SK-N-MC (cell line): ENCODE measurements at regions not wholly inside any gene's neighbourhood (a gene's known extent, or its start where the extent isn't known, plus 50 kb on each side); places are given as distances from the start of the nearest gene placed in this dataset.

ENCODE experiments used
- DNase-seq: peaks from one replicate; pipeline ENCODE4 v3.0.0-alpha.2; 2011; ENCODE audit warnings: low read depth, low spot score
- H3K27ac ChIP-seq: fragments of 200-600 bp; sonication (generic); 2 replicates; pipeline ENCODE4 v1.5.1; 2016; ENCODE audit warnings: mixed run types
- H3K36me3 ChIP-seq: fragments of 200-600 bp; sonication (generic); 2 replicates; pipeline ENCODE4 v1.6.1; 2017; ENCODE audit warnings: antibody characterized with exemption, low read length, mixed read lengths; ENCODE audit not compliant: insufficient read depth
- H3K4me3 ChIP-seq: fragments of 200-600 bp; sonication (generic); 2 replicates; pipeline ENCODE4 v1.5.1; 2016
- H3K9ac ChIP-seq: fragments of 200-600 bp; sonication (generic); 2 replicates; pipeline ENCODE4 v1.8.0; 2017; ENCODE audit warnings: mixed run types, mixed read lengths; ENCODE audit not compliant: insufficient read length
- H3K9me3 ChIP-seq: fragments of 200-600 bp; sonication (generic); 2 replicates; pipeline ENCODE4 v1.6.1; 2017; ENCODE audit warnings: low read depth, mild to moderate bottlenecking, antibody characterized with exemption, low read length, moderate library complexity, mixed read lengths
- EZH2 ChIP-seq: fragments of 200-600 bp; sonication (generic); IDR thresholded peaks from one replicate; pipeline ENCODE4 v1.6.1; 2017; ENCODE audit warnings: antibody characterized with exemption
- FOXP2 ChIP-seq: optimal IDR thresholded peaks from 2 replicates; pipeline ENCODE3; 2011; ENCODE audit warnings: mild to moderate bottlenecking, moderate library complexity; ENCODE audit not compliant: insufficient read depth; ENCODE audit errors: extremely low read length, control extremely low read depth
- POLR2AphosphoS5 ChIP-seq: IDR thresholded peaks from 2 replicates; pipeline ENCODE4 v1.6.1; 2012; ENCODE audit warnings: mild to moderate bottlenecking, low read depth, low read length, borderline replicate concordance

DNA sequence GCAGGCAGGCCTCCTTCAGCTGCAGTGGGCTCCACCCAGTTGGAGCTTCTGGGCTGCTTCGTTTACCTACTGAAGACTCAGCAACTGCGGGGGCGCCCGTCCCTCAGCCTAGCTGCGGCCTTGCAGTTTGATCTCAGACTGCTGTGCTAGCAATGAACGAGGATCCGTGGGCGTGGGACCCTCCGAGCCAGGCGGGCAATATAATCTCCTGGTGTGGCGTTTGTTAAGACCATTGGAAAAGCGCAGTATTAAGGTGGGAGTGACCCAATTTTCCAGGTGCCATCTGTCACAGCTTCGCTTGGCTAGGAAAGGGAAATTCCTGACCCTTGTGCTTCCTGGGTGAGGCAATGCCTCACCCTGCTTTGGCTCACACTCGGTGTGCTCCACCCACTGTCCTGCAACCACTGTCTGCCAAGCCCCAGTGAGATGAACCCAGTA, 159.2 kb upstream of the FOXP2 start:
- no peak for DNase-seq
- TF ChIP-seq FOXP2: no peak
- no peak for TF ChIP-seq EZH2
- TF ChIP-seq POLR2AphosphoS5: no peak
- H3K36me3 ChIP-seq: no peaks in the 10 kb centered on the region
- H3K27ac ChIP-seq: no peak overlapping the region
- no peak overlapping the region for H3K4me3 ChIP-seq
- no peaks in the 10 kb centered on the region for H3K9me3 ChIP-seq
- no peak overlapping the region for H3K9ac ChIP-seq

DNA sequence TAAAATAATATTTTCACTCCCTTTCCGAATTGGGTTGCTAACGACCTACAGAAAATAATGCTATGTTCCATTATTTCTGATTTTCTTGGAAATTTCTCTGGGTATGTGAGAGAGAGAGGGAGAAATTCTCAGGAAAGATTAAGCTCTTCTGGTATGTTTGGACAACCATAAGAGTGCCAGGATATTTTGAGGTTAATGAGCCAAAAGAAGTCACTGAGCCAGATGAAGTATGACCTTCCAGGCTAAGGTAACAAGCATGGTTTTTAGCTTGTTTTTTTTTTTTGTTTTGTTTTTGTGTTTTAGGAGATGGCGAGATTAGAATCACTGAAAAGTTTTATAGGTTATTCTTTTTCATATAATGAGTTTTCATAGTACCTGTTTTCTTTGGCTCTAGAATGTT, 171.0 kb upstream of the FOXP2 start:
- H3K4me3 ChIP-seq: no peak overlapping the region
- no peak overlapping the region for H3K9ac ChIP-seq
- no peak for TF ChIP-seq EZH2
- TF ChIP-seq FOXP2: no peak
- TF ChIP-seq POLR2AphosphoS5: no peak
- H3K36me3 ChIP-seq: no peaks in the 10 kb centered on the region
- no peaks in the 10 kb centered on the region for H3K9me3 ChIP-seq
- no peak overlapping the region for H3K27ac ChIP-seq
- no peak for DNase-seq

DNA sequence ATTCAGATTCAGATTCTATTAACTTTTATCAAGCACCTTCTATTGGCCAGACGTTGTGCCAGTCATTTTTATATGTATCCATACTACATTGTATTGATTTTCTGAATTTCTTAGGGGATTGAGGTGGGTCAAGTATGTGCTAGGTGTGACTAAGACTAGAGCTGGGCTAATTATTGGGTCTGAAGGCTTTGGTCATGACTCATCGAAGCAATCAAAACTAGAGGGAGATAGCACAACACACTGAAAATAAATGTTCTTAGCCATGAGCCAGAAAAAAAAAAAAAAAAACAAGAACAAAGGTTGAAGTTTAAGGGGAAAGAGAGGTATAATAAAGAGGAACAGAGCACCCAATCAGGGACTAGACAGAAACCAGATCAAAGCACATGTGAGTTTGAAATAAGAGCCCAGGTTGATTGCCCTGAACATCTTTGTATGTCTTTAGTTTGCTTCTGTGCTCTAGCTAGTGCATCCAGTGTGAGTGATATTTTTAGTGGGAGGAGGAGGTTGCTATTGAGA, 171.6 kb upstream of the FOXP2 start:
- H3K9ac ChIP-seq: no peak overlapping the region
- H3K9me3 ChIP-seq: no peaks in the 10 kb centered on the region
- H3K4me3 ChIP-seq: no peak overlapping the region
- DNase-seq: no peak
- no peak for TF ChIP-seq EZH2
- TF ChIP-seq FOXP2: no peak
- no peak for TF ChIP-seq POLR2AphosphoS5
- no peak overlapping the region for H3K27ac ChIP-seq
- no peaks in the 10 kb centered on the region for H3K36me3 ChIP-seq

DNA sequence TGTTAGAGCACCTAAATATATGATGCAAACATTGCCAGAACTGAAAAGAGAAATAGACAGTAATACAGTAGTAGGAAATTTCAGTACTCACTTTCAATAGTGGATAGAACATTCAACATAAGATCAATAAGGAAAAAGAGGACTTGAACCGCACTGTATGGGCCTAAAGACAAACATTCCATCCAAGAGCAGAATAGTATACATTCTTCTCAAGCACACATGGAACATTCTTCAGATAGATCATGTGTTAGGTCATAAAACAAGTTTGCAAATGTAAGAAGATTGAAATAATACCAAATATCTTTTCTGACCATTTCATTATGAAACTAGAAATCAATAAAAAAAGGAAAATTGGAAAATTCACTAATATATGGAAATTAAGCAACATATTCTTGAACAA, 185.4 kb upstream of the FOXP2 start:
- TF ChIP-seq FOXP2 (no peak), EZH2 (no peak), POLR2AphosphoS5 (no peak)

DNA sequence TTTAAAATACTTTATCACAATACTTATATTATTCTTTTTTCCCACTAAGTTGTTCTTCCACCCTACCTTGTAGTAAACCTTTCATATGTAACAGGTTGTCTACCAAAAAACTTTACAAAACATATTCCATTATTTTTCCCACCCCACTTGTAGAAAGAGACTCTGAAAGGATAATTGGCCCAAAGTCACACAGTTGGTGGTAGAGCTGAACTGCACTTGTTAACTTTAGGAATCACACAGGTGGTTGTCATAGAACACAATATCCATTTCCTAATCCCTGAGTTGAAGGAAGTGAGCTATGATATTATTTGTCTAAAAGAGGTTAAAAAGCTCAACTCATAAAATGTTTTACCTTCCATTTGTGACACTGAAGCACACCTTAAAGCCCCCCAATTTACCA, 188.8 kb upstream of the FOXP2 start:
- TF ChIP-seq FOXP2 (no peak), POLR2AphosphoS5 (no peak), EZH2 (no peak)
- Histone ChIP-seq H3K4me3 (no peak overlapping the region), H3K9ac (no peak overlapping the region), H3K36me3 (no peaks in the 10 kb centered on the region), H3K27ac (no peak overlapping the region), H3K9me3 (no peaks in the 10 kb centered on the region; the same call in 1 of the 2 replicates)
- no peak for DNase-seq

More for the DNA sequence above, 185.4 kb upstream of the FOXP2 start:
- Histone ChIP-seq H3K9ac (no peak overlapping the region), H3K9me3 (no peaks in the 10 kb centered on the region; the same call in 1 of the 2 replicates), H3K4me3 (no peak overlapping the region), H3K27ac (no peak overlapping the region), H3K36me3 (no peaks in the 10 kb centered on the region)
- DNase-seq: no peak

DNA sequence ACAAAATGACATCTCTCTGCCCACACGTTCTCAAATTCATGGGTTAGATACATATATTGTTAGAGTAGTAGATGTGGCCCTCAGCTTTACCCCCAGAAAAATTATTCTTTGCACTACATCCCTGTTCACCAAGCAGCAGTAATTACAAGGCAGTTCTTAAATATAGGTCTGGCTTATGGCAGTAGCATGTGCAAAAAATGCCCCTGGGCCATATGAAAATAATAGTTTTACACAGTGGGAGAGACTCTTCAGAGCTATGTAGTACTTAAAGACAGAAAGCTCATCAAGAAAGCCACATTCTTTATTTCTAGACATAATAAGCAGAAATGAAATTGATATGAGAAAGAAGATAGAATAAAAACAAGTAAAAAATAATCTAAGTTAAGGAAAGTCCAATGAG, 196.3 kb upstream of the FOXP2 start:
- no peak overlapping the region for H3K9ac ChIP-seq
- peak; percentile 51 for DNase-seq
- H3K36me3 ChIP-seq: no peaks in the 10 kb centered on the region
- H3K27ac ChIP-seq: no peak overlapping the region
- H3K4me3 ChIP-seq: no peak overlapping the region
- TF ChIP-seq FOXP2 (no peak), POLR2AphosphoS5 (no peak; the same call in 1 of the 2 replicates), EZH2 (no peak)
- no peaks in the 10 kb centered on the region for H3K9me3 ChIP-seq

DNA sequence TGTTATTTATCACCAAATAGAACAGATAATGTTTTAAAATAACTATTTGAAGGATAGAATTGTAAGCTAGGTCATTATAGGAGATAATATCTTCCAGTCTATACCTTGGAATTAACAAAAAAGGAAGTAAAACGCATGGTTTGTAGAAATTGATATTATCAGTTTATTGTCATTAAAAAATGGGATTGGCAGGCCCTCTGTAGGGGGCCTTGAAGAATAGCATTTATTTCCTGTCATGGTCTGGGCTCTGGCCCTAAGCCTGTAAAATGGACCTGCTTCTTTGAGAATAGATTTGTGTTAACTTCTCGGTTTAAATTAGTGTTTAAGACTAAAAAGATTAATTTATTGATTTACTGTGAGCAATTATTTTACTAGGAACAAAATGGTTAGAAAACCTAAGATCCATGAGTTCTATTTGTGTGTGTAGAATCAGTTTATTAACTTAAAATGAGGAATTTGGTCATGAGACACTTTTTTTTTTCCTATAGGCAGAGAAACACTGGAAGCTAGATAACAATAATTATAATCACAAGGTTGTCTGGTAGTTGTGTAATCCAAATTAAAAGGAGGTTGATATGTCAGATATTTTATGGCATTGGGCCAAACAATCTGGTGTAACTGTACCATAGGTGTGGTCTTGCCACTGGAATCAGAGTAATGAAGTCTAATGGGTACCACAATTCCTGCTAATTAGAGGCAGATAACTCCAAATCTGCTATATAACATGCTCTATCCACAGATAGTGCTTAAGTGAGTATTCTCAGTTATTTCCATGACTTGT, 197.4 kb upstream of the FOXP2 start:
- H3K4me3 ChIP-seq: no peak overlapping the region
- no peak for TF ChIP-seq FOXP2
- no peak for TF ChIP-seq EZH2
- TF ChIP-seq POLR2AphosphoS5: no peak
- H3K36me3 ChIP-seq: no peaks in the 10 kb centered on the region
- H3K9me3 ChIP-seq: no peaks in the 10 kb centered on the region
- DNase-seq: no peak
- H3K27ac ChIP-seq: no peak overlapping the region
- no peak overlapping the region for H3K9ac ChIP-seq

DNA sequence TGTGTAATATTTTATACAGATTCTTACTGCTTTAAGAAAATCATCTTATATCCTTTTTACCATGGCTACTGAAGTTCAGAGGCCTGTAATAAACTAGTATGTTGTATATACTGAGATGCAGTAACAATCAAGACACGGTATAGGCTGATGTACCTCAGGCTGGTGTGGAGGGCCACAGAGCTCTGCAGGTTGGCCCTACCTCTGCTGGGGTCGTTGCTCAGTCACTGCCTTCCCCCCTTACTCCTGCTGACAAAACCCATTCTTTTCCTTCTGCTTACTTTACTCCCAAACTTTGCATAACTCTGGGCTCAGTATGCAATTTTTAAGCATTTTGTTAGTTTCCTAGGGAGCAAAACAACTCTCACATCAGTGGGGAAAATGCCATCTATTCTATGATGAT, 200.1 kb upstream of the FOXP2 start:
- DNase-seq: no peak
- 0 out of 2 replicates have a peak overlapping the region, but pooled peaks have one; percentile 26 for H3K27ac ChIP-seq
- H3K36me3 ChIP-seq: no peaks in the 10 kb centered on the region
- H3K9ac ChIP-seq: no peak overlapping the region
- no peaks in the 10 kb centered on the region for H3K9me3 ChIP-seq
- no peak overlapping the region for H3K4me3 ChIP-seq
- TF ChIP-seq FOXP2 (no peak), EZH2 (no peak), POLR2AphosphoS5 (no peak)

DNA sequence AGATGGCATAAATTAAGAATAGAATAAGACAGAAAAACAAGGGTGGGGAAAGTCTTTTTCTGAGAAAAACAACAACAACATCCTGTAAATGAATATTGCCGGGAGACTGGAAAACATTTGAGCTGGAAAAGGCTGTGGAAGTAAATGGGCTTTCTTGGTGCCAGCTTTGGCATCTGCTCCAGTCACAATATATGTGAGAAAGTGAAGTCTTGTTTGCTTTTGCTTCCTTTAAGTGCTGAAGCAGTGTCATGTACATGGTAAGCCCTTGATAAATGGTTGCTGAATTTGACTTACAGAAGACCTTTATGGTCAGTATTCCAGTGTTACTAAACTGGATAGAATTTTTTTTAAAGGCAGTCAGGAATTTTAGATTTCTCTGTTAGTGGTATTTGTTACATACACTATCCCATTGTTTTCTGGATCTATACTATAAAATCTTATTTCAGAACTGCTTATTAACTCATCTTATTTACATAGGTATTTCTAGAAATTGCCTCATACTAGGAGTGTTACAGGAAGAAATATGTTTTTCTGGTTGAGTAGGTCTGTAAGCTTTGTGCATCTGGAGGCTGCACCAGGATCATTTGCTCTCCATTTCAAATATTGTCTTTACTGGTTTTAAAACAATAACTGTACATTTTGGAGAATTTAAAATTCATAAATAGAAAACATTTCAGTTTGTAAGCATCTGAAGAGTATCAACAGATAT, 201.7 kb upstream of the FOXP2 start:
- Histone ChIP-seq H3K9ac (no peak overlapping the region), H3K4me3 (no peak overlapping the region), H3K36me3 (0 out of 2 replicates have a peak, but pooled peaks cover 5% of the 10 kb centered on the region), H3K27ac (peak overlapping the region; percentile 86), H3K9me3 (no peaks in the 10 kb centered on the region)
- DNase-seq: no peak
- no peak for TF ChIP-seq EZH2
- TF ChIP-seq FOXP2: no peak
